ENCODE measurements at regions not wholly inside any gene's neighbourhood (a gene's known extent, or its start where the extent isn't known, plus 50 kb on each side); places are given as distances from the start of the nearest gene placed in this dataset.

- H3K27ac ChIP-seq = no peak overlapping the region
- WGBS, 2 donors = 89 to 90% methylated on average over 3 of the region's 3 CpGs
- no peaks in the 10 kb centered on the region for H3K27me3 ChIP-seq
- H3K4me3 ChIP-seq (replicated peaks in 1 of 3) = no peak overlapping the region
- H3K36me3 ChIP-seq = no peaks in the 10 kb centered on the region
- TF ChIP-seq CTCF (IDR thresholded peaks at IDR 0.05) (no peak), POLR2A (IDR thresholded peaks at IDR 0.05) (no peak)
- intact Hi-C loops (cut with DNase I) = no loop called here
- no peaks in the 10 kb centered on the region for H3K9me3 ChIP-seq
- DNase-seq = no peak
- no peaks in the 10 kb centered on the region for H3K4me1 ChIP-seq
Observed at GRCh38 chr18:61679836-61680235, 213.0 kb downstream of the RNF152 start.

- Histone ChIP-seq H3K27me3 (no peaks in the 10 kb centered on the region), H3K27ac (no peak overlapping the region), H3K9me3 (no peaks in the 10 kb centered on the region), H3K4me3 (replicated peaks in 1 of 3) (no peak overlapping the region), H3K4me1 (peaks cover 8 to 11% of the 10 kb centered on the region in 2 donors), H3K36me3 (no peaks in the 10 kb centered on the region)
- DNase-seq = no peak
- TF ChIP-seq CTCF (IDR thresholded peaks at IDR 0.05) (no peak), POLR2A (IDR thresholded peaks at IDR 0.05) (no peak)
- 75 to 82% methylated on average over 4 of the region's 4 CpGs for WGBS, 2 donors
- intact Hi-C loops (cut with DNase I) = no loop called here
Observed at GRCh38 chr18:61677435-61677970, 215.3 kb downstream of the RNF152 start.

- intact Hi-C loops (cut with DNase I) = no loop called here
- H3K4me1 ChIP-seq = peaks cover 14 to 17% of the 10 kb centered on the region in 2 donors
- no peaks in the 10 kb centered on the region for H3K27me3 ChIP-seq
- H3K27ac ChIP-seq = no peak overlapping the region
- TF ChIP-seq CTCF (IDR thresholded peaks at IDR 0.05) = no peak
- no peak for TF ChIP-seq POLR2A (IDR thresholded peaks at IDR 0.05)
- no peaks in the 10 kb centered on the region for H3K9me3 ChIP-seq
- no peak overlapping the region for H3K4me3 ChIP-seq (replicated peaks in 1 of 3)
- H3K36me3 ChIP-seq = no peaks in the 10 kb centered on the region
- no peak for DNase-seq
- WGBS, 2 donors = 88 to 94% methylated on average over 2 of the region's 2 CpGs
Observed at GRCh38 chr18:61676773-61677434, 215.9 kb downstream of the RNF152 start.

- intact Hi-C loops (cut with DNase I) = no loop called here
Observed at GRCh38 chr18:61669320-61669719, 223.5 kb downstream of the RNF152 start.

More at GRCh38 chr18:61669320-61669719, 223.5 kb downstream of the RNF152 start:
- H3K36me3 ChIP-seq = no peaks in the 10 kb centered on the region
- H3K4me1 ChIP-seq = peaks cover 31 to 34% of the 10 kb centered on the region in 2 donors
- H3K27ac ChIP-seq = no peak overlapping the region
- no peak for DNase-seq
- TF ChIP-seq CTCF (IDR thresholded peaks at IDR 0.05) (no peak), POLR2A (IDR thresholded peaks at IDR 0.05) (no peak)
- 84 to 89% methylated on average over 1 of the region's 1 CpG for WGBS, 2 donors
- no peak overlapping the region for H3K4me3 ChIP-seq (replicated peaks in 1 of 3)
- H3K27me3 ChIP-seq = no peaks in the 10 kb centered on the region
- H3K9me3 ChIP-seq = no peaks in the 10 kb centered on the region
